ENCODE measurements at regions not wholly inside any gene's neighbourhood (a gene's known extent, or its start where the extent isn't known, plus 50 kb on each side); places are given as distances from the start of the nearest gene placed in this dataset.

GRCh38 chr2:240204431-240205276 is 64.2 kb upstream of the OTOS start:
- no peak for TF ChIP-seq CTCF (IDR thresholded peaks at IDR 0.05)

- no peak for TF ChIP-seq CTCF (IDR thresholded peaks at IDR 0.05)
These were observed 64.9 kb upstream of the OTOS start for GRCh38 chr2:240205348-240205747.

GRCh38 chr2:240205772-240206171 is 65.3 kb upstream of the OTOS start:
- no peak for TF ChIP-seq CTCF (IDR thresholded peaks at IDR 0.05)

DNA sequence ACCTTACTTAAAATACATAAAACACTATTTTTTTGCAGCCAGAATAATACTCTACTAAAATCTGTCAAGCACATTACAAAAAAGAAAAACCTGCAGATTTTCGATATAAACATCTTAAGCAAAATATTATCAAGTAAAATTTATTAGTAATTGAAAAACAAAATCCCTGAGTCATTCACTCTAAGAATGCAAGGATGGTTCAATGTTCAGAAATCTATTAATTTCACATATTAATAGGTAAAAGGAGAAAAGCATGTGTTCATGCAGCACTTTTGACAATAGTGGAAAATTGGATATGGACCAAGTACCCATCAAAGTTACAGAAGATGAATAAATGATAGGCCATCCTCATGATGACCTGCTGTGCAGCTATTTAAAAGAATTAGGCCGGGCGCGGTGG is 66.2 kb upstream of the OTOS start:
- TF ChIP-seq CTCF (IDR thresholded peaks at IDR 0.05): no peak

DNA sequence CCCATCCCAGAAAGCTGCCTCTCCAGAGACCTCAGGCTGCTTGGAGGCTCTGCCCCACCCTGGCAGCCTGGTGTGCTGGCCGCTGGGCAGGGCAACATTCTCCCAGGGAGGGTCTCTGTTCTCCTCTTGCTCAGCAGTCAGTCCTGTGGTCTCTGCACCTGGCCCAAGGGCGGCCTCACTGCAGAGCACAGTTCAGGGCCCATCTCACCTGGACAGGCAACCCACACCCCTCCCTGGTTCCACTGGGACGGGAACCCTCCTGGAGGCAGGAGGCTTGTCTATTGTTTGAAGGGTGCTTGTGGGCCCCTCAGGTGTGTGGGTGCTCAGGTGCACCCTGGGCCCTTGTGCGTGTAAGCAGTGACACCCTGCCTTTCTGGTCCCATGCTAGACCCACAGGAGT is 67.2 kb upstream of the OTOS start:
- TF ChIP-seq CTCF (IDR thresholded peaks at IDR 0.05): no peak

DNA sequence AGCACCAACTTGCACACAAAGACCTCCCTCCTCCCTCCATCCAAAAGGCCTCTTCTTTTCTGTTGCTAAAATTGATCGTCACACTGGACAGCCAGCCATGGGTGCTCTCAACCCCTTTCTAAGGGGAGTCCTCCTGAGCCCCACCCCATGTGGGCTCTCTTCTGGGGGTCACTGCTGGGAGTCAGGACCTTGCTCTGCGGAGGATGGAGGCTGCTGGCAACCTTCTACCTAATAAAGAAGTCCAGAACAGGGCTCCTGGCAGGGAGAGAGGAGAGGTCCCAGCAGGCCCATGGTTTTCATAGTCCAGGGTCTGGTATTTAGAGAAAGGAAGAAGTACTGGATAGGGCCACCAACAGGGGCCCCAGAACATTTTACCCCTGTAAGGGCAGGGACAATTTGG is 67.6 kb upstream of the OTOS start:
- TF ChIP-seq CTCF (IDR thresholded peaks at IDR 0.05): no peak

DNA sequence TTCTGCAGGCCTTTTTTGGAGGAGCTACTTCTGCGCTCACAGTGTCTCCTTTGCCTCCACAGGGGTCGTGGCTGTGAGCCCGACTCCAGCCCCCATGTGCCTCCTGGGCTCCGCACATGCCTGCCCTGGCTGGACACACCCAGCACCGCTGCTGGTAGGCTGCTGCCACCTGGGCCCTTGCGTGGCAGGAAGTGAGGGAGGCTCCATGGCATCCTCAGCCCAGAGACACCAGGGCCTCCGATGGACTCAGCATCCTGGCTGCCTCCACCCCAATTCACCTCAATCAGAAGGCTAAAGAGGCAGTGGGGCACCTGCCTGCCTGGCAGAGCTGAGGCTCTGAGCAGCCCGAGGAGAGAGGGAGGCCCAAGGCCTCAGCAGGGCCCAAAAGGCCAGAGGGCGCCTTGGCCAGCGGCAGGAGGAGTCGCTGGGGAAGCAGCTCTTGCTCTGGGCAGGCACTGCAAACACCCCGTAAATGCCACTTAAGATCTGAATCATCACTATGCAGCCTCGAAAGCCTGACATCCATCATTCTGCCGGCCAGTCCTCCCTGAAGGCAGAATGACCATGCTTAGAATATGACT is 68.3 kb upstream of the OTOS start:
- TF ChIP-seq CTCF (IDR thresholded peaks at IDR 0.05): no peak
